ENCODE measurements at regions not wholly inside any gene's neighbourhood (a gene's known extent, or its start where the extent isn't known, plus 50 kb on each side); places are given as distances from the start of the nearest gene placed in this dataset.
"Not testable (repeated sequence)": the region's sequence is repeated elsewhere in the genome, so short reads cannot be mapped to it uniquely, and the experiment has no call there.

DNA sequence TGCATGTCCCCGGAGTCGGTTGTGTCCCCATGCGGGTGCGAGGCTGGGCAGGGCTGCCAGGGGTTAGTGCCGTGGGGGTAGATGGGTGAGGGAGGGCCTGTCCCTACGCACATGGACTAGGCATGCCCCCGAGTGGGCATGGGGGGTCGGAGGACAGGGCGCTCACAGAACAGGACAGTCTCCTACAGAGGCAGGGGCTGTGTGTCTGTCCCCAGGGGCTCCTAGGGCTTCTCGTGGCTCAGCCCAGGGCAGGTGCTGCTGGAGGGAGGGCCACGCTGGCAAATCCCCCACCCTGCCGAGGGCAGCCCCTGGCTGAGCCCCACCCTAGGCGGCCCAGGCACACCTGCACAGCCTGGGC is 141.3 kb downstream of the TMEM121 start:
- not testable (repeated sequence) for TF ChIP-seq FOXP2 (optimal IDR thresholded peaks at IDR 0.05; ENCODE audit: control extremely low read depth, extremely low read length, insufficient read depth); POLR2AphosphoS5 (IDR thresholded peaks at IDR 0.05; ENCODE audit: borderline replicate concordance, low read depth, low read length); EZH2 (IDR thresholded peaks at IDR 0.05)

Measured in SK-N-MC (cell line).